Gastrocnemius medialis (tissue), 4 donors: ENCODE measurements at regions not wholly inside any gene's neighbourhood (a gene's known extent, or its start where the extent isn't known, plus 50 kb on each side); places are given as distances from the start of the nearest gene placed in this dataset.

Experiments
- POLR2A ChIP-seq, 2 donors: fragments of 450-650 bp; IDR thresholded peaks; one replicate each; pipeline ENCODE4 v1.6.1; 2017; ENCODE audit warnings: antibody characterized with exemption in 2 of 2, mild to moderate bottlenecking in 2 of 2, moderate library complexity in 2 of 2
- TF ChIP-seq, protein P1 (sequence below), 5 experiments: fragments of 450-650 bp in 3 of 5; fragments of 200-600 bp in 2 of 5; sonication (generic) in 2 of 5; IDR thresholded peaks in 4 of 5; conservative IDR thresholded peaks in 1 of 5; 1 replicate in 4 of 5; 2 replicates in 1 of 5; pipeline ENCODE4 v1.5.1; 2016 to 2019; ENCODE audit warnings: antibody characterized with exemption in 5 of 5, mild to moderate bottlenecking in 3 of 5, moderate library complexity in 3 of 5

DNA sequence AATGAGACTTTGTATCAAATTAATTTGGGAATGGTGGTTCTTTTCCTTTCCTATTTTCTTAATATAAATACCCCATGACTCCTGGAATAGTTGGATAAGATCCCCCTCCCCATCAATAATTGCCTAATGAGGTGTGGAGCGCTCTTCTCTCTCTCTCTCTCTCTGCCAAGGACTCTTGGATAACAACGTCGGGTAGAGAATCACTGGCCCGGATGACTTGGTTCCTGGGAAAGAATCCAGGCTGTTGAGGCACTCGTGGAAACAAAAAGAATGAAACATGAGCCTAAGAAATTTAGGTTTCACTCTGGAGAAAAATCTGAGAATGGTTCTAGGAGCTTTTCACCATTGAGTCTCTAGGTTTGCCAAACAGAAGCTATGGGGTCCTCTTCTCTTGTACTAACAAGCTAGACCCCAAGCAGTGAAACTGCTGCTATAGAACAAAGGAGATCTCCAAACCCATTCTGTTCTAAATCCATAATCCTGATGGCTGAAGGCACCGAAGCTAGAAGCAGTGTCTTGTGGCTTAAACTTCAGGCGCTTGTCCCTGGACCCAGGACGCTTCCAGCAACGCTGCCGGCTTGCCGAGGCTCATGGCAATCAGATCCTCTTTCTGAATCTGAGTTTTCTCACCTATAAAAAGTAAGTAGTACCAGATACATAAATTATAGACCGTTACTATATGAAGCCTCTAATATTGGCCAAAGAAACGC is 241.6 kb upstream of the BTBD3 start:
- TF ChIP-seq, protein P1, sequence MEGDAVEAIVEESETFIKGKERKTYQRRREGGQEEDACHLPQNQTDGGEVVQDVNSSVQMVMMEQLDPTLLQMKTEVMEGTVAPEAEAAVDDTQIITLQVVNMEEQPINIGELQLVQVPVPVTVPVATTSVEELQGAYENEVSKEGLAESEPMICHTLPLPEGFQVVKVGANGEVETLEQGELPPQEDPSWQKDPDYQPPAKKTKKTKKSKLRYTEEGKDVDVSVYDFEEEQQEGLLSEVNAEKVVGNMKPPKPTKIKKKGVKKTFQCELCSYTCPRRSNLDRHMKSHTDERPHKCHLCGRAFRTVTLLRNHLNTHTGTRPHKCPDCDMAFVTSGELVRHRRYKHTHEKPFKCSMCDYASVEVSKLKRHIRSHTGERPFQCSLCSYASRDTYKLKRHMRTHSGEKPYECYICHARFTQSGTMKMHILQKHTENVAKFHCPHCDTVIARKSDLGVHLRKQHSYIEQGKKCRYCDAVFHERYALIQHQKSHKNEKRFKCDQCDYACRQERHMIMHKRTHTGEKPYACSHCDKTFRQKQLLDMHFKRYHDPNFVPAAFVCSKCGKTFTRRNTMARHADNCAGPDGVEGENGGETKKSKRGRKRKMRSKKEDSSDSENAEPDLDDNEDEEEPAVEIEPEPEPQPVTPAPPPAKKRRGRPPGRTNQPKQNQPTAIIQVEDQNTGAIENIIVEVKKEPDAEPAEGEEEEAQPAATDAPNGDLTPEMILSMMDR (IDR thresholded peaks at IDR 0.05 in 4 of 5, conservative IDR thresholded peaks at IDR 0.05 in 1 of 5): no peak
- TF ChIP-seq POLR2A (IDR thresholded peaks at IDR 0.05): no peak
